ENCODE measurements at regions not wholly inside any gene's neighbourhood (a gene's known extent, or its start where the extent isn't known, plus 50 kb on each side); places are given as distances from the start of the nearest gene placed in this dataset.

- no peak for TF ChIP-seq CTCF (IDR thresholded peaks at IDR 0.05)
- no peak for TF ChIP-seq POLR2A (IDR thresholded peaks at IDR 0.05)
- TF ChIP-seq EP300 (IDR thresholded peaks at IDR 0.05): no peak
- TF ChIP-seq POLR2AphosphoS5 (IDR thresholded peaks at IDR 0.05): no peak
- Histone ChIP-seq H3K27me3 (no peaks in the 10 kb centered on the region), H3K4me1 (no peaks in the 10 kb centered on the region), H3K36me3 (no peaks in the 10 kb centered on the region), H3K9me3 (no peaks in the 10 kb centered on the region), H3K4me3 (no peak overlapping the region), H3K27ac (no peak overlapping the region)
- WGBS: 67% methylated on average over 4 of the region's 4 CpGs
- DNase-seq (ENCODE audit: low spot score in 2 of 2): no peak
These were observed 727.9 kb upstream of the SOX9 start for GRCh38 chr17:71392715-71393567.

DNA sequence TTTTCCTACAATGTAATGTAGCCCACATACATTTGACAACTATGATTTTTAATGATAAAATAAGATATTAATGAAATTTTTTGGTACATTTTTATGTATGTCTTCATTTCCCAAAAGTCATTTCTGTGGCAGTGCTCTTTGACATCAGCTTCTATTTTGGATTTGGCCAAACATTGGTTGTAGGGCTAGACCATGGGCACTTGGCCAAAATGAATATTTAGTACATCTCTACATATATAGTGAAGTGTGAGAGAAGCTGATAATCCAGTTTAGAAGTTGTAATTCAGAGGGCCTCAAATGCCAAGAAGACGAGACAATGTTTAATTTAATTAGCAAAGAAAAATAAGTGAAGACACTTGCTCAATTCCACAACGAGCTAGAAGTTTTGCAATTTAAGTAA lies 724.9 kb upstream of the SOX9 start:
- Histone ChIP-seq H3K27me3 (no peaks in the 10 kb centered on the region), H3K4me3 (no peak overlapping the region), H3K36me3 (no peaks in the 10 kb centered on the region), H3K9me3 (no peaks in the 10 kb centered on the region), H3K27ac (no peak overlapping the region), H3K4me1 (no peaks in the 10 kb centered on the region)
- 30% methylated on average over 2 of the region's 2 CpGs for WGBS
- no peak for DNase-seq (ENCODE audit: low spot score in 2 of 2)
- no peak for TF ChIP-seq POLR2A (IDR thresholded peaks at IDR 0.05)
- TF ChIP-seq POLR2AphosphoS5 (IDR thresholded peaks at IDR 0.05): no peak
- TF ChIP-seq CTCF (IDR thresholded peaks at IDR 0.05): no peak
- TF ChIP-seq EP300 (IDR thresholded peaks at IDR 0.05): no peak

GRCh38 chr17:71396711-71397110 lies 724.1 kb upstream of the SOX9 start:
- DNase-seq (ENCODE audit: low spot score in 2 of 2): no peak
- no peaks in the 10 kb centered on the region for H3K9me3 ChIP-seq
- H3K36me3 ChIP-seq: no peaks in the 10 kb centered on the region
- 93% methylated on average over 3 of the region's 3 CpGs for WGBS
- H3K4me3 ChIP-seq: no peak overlapping the region
- H3K27me3 ChIP-seq: no peaks in the 10 kb centered on the region
- no peak for TF ChIP-seq POLR2AphosphoS5 (IDR thresholded peaks at IDR 0.05)
- no peak for TF ChIP-seq POLR2A (IDR thresholded peaks at IDR 0.05)
- TF ChIP-seq EP300 (IDR thresholded peaks at IDR 0.05): no peak
- TF ChIP-seq CTCF (IDR thresholded peaks at IDR 0.05): no peak
- H3K4me1 ChIP-seq: no peaks in the 10 kb centered on the region
- no peak overlapping the region for H3K27ac ChIP-seq

DNA sequence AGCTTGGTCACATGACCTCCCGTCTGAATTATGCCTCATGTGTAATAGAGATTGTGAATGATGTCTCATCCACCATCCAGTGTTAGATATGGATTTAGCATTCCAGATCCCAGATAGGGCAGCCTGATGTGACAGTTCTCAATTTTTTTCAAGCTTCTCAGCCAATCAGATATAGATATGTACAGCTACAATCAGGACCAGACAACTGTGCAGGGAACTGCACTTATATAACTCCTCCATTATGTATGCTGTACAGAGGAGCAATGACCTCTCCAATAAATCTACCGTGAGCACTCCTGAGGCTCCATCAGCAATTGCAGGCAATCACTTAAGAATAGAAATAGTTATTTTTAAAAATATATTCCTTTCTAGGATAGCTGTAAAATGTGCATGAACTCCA lies 722.8 kb upstream of the SOX9 start:
- 77% methylated on average over 2 of the region's 2 CpGs for whole genome bisulfite sequencing
- no peak for DNase-seq (ENCODE audit: low spot score in 2 of 2)

More for the DNA sequence above, 722.8 kb upstream of the SOX9 start:
- Histone ChIP-seq H3K9me3 (no peaks in the 10 kb centered on the region), H3K36me3 (no peaks in the 10 kb centered on the region), H3K4me1 (peaks cover 5% of the 10 kb centered on the region), H3K27ac (no peak overlapping the region), H3K27me3 (no peaks in the 10 kb centered on the region), H3K4me3 (no peak overlapping the region)
- TF ChIP-seq CTCF (IDR thresholded peaks at IDR 0.05) (no peak), EP300 (IDR thresholded peaks at IDR 0.05) (no peak), POLR2AphosphoS5 (IDR thresholded peaks at IDR 0.05) (no peak)
